Esophagus squamous epithelium (tissue), 5 donors: ENCODE measurements at regions not wholly inside any gene's neighbourhood (a gene's known extent, or its start where the extent isn't known, plus 50 kb on each side); places are given as distances from the start of the nearest gene placed in this dataset.
A peak's percentile ranks its signal among the peaks of the same experiment; 100 is the strongest.

Source experiments
- DNase-seq: peaks from one replicate; lab custom pipeline; 2025; lab: John Stamatoyannopoulos, UW
- H3K27ac ChIP-seq, 4 donors: fragments of 200-600 bp; sonication (generic); one replicate each; pipeline ENCODE4 v1.5.1; 2016 to 2019; ENCODE audit warnings: mild to moderate bottlenecking in 1 of 4
- H3K27me3 ChIP-seq, 4 donors: fragments of 200-600 bp; sonication (generic); 1 replicate in 3 of 4; 2 replicates in 1 of 4; pipeline versions ENCODE4 v1.5.1 to v1.6.0; 2017 to 2021; ENCODE audit warnings: antibody characterized with exemption in 1 of 4
- H3K36me3 ChIP-seq, 3 donors: fragments of 200-600 bp; sonication (generic); one replicate each; pipeline ENCODE4 v1.5.1; 2016 to 2019
- H3K4me1 ChIP-seq, 3 donors: fragments of 200-600 bp; sonication (generic); one replicate each; pipeline ENCODE4 v1.5.1; 2017 to 2019
- H3K4me3 ChIP-seq, 4 donors: fragments of 200-600 bp; sonication (generic); 1 replicate in 3 of 4; 2 replicates in 1 of 4; pipeline ENCODE4 v1.5.1; 2016 to 2019; ENCODE audit warnings: mild to moderate bottlenecking in 2 of 4, moderate library complexity in 1 of 4
- H3K9me3 ChIP-seq, 3 donors: fragments of 200-600 bp; sonication (generic); one replicate each; pipeline ENCODE4 v1.5.1; 2016 to 2019
- POLR2A ChIP-seq, 4 donors: fragments of 450-650 bp; IDR thresholded peaks; one replicate each; pipeline ENCODE4 v1.6.1; 2017; ENCODE audit warnings: antibody characterized with exemption in 4 of 4, mild to moderate bottlenecking in 4 of 4, moderate library complexity in 3 of 4
- WGBS, 2 donors: methylation state at CpG; one replicate each; pipeline ENCODE4 v1.1.5; 2018; 5-methylcytosine and 5-hydroxymethylcytosine counted together
- intact Hi-C: fragments of 100-400 bp; cut with DNase I; formaldehyde crosslinking; loops from one replicate; pipeline ENCODE4 v1.15.0; 2022
- TF ChIP-seq, protein P1 (sequence below), 6 experiments: fragments of 450-650 bp in 4 of 6; fragments of 200-600 bp in 2 of 6; sonication (generic) in 2 of 6; IDR thresholded peaks; one replicate each; pipeline ENCODE4 v1.5.1; 2016 to 2019; ENCODE audit warnings: antibody characterized with exemption in 6 of 6, mild to moderate bottlenecking in 4 of 6, moderate library complexity in 4 of 6
- donor health status: DM: yes; HTN: yes; CAD: no.

DNA sequence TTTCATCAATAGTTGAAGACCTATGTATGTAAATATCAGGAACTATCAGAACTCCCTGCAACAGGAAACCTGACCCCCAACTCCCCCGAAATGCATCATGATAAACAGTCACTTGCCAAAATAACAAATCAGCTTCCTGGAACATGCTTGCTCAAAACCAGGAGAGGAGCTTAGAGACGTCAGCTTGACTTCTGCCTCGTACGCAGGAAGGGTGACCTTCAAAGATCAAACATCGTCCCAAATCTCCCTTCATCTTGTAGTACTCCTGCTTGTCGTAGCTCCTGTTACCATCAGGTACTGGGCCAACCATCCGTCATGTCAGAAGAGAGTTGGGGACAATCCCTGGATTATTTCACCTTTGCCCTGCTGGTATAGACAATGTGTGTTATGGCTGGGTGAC lies 396.1 kb downstream of the GADD45G start:
- Histone ChIP-seq H3K27me3 (no peaks in the 10 kb centered on the region), H3K36me3 (no peaks in the 10 kb centered on the region), H3K27ac (peak overlapping the region; percentile 33 to 92 (median 86)), H3K4me1 (peaks cover 41 to 84% (median 55%) of the 10 kb centered on the region in 3 donors), H3K9me3 (no peaks in the 10 kb centered on the region), H3K4me3 (no peak overlapping the region)
- TF ChIP-seq, protein P1, sequence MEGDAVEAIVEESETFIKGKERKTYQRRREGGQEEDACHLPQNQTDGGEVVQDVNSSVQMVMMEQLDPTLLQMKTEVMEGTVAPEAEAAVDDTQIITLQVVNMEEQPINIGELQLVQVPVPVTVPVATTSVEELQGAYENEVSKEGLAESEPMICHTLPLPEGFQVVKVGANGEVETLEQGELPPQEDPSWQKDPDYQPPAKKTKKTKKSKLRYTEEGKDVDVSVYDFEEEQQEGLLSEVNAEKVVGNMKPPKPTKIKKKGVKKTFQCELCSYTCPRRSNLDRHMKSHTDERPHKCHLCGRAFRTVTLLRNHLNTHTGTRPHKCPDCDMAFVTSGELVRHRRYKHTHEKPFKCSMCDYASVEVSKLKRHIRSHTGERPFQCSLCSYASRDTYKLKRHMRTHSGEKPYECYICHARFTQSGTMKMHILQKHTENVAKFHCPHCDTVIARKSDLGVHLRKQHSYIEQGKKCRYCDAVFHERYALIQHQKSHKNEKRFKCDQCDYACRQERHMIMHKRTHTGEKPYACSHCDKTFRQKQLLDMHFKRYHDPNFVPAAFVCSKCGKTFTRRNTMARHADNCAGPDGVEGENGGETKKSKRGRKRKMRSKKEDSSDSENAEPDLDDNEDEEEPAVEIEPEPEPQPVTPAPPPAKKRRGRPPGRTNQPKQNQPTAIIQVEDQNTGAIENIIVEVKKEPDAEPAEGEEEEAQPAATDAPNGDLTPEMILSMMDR (IDR thresholded peaks at IDR 0.05), result no peak
- DNase-seq, result no peak
- intact Hi-C loops, result no loop called here
- WGBS, 2 donors, result 48 to 56% methylated on average over 7 of the region's 7 CpGs

DNA sequence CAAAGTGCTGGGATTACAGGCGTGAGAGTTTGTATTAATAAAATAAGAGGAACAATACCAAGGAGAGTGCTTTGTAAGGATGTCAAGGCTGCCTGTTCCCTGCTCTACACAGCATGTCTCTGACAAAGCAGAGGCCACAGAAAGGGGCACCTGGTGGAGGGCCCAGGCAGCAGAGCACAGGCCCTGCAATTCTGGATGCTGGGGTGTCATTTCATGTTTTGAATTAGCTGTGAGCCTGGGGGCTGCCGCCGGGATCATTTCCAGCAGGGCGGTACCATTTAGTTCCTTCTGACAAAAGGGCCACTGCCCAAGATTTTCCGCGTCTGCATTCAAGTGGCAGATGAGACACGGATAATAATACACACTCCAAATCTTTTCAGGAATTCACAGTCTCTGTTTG lies 396.9 kb downstream of the GADD45G start:
- no peak overlapping the region for H3K4me3 ChIP-seq
- peak overlapping the region in 2 of 4 donors; percentile 14 to 43 for H3K27ac ChIP-seq
- peaks cover 41 to 76% (median 46%) of the 10 kb centered on the region in 3 donors for H3K4me1 ChIP-seq
- no peaks in the 10 kb centered on the region for H3K36me3 ChIP-seq
- TF ChIP-seq POLR2A (IDR thresholded peaks at IDR 0.05), result no peak
- TF ChIP-seq, protein P1 (IDR thresholded peaks at IDR 0.05), result no peak
- no peaks in the 10 kb centered on the region for H3K9me3 ChIP-seq
- no peak for DNase-seq
- intact Hi-C loops, result no loop called here
- WGBS, 2 donors, result 39 to 45% methylated on average over 7 of the region's 7 CpGs
- no peaks in the 10 kb centered on the region for H3K27me3 ChIP-seq

DNA sequence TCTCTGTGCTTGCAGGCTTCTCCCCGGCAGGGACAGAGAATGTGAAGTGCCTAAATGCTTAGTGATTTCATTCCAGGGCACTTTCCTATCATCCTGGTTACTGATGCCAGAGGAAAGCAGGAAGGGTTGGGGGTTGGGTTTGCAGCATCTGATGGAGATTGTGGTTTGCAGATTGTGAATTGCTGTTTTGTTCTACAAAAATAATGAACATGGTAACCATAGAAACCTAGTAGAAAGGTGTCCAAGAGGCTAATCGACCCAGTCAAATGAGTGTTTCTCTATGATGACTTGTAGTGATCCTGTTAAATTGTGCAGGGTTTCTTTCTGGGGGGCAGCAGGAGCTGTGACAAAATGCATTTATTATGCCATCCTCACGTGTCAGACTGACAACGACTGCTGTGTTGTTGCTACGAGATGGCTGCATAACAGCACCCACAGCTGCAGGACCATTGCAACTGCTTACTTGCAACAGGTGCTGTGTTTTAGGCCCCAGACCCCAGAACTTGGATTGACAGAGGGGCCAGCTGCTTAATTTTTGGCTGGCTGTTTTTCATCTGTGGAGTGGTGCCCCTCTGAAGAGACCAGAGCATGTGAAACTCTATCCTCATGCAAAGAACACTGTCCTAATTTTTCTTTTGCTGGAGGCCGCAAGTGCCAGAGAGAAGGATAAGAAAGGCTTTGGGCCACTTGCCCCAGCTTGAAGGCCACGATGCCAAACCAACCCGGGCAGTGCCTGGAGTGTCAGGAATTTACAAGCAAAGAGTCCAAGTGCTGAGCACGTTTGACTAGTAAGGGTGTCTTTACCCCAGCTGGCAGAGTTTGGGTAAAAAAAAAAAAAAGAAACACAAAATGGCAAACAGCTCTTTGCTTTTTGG lies 397.8 kb downstream of the GADD45G start:
- Histone ChIP-seq H3K9me3 (no peaks in the 10 kb centered on the region), H3K4me1 (peaks cover 41 to 72% (median 45%) of the 10 kb centered on the region in 3 donors), H3K36me3 (no peaks in the 10 kb centered on the region), H3K27me3 (no peaks in the 10 kb centered on the region), H3K27ac (peak overlapping the region in 2 of 4 donors; percentile 23 to 43), H3K4me3 (no peak overlapping the region)
- WGBS, 2 donors, result 34 to 36% methylated on average over 8 to 9 of the region's 9 CpGs
- TF ChIP-seq POLR2A (IDR thresholded peaks at IDR 0.05), result no peak
- TF ChIP-seq, protein P1 (IDR thresholded peaks at IDR 0.05), result no peak
- DNase-seq, result no peak
- intact Hi-C loops, result no loop called here

DNA sequence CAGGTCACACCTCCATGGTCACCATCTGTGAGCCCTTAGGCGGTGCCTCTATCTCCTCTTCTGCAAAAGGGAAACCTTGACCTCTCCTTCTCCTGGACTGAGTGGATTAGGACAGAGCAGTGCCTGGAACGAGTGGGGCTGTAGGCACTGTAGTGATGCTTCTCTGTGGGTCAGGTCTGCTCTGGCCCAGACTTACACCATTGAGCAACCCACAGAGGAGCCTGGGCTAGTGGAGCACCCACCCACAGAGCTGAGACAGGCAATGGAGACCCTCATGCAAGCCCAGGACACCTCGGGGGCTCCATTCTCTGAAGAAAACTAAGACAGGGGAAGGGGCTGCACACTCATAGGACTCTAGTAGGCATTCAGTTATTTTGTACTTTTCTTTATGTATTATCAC lies 400.6 kb downstream of the GADD45G start:
- WGBS, 2 donors, result 91 to 100% methylated on average over 2 of the region's 3 CpGs
- Histone ChIP-seq H3K4me3 (no peak overlapping the region), H3K27ac (no peak overlapping the region), H3K36me3 (no peaks in the 10 kb centered on the region), H3K4me1 (peaks cover 22 to 53% (median 27%) of the 10 kb centered on the region in 3 donors), H3K9me3 (no peaks in the 10 kb centered on the region), H3K27me3 (peaks cover 0 to under 1% (median 0%) of the 10 kb centered on the region in 4 donors)
- no peak for DNase-seq
- TF ChIP-seq, protein P1 (IDR thresholded peaks at IDR 0.05), result no peak
- intact Hi-C loops, result no loop called here
